Neural cell (in vitro differentiated cells): ENCODE measurements at regions not wholly inside any gene's neighbourhood (a gene's known extent, or its start where the extent isn't known, plus 50 kb on each side); places are given as distances from the start of the nearest gene placed in this dataset.

Experiments
- POLR2AphosphoS5 ChIP-seq: IDR thresholded peaks from 2 replicates; pipeline ENCODE4 v1.6.1; 2012
- TF ChIP-seq, protein P1 (sequence below): fragments of 450-650 bp; IDR thresholded peaks from 2 replicates; pipeline ENCODE4 v1.5.1; 2014; ENCODE audit warnings: antibody characterized with exemption, mild to moderate bottlenecking, moderate library complexity; ENCODE audit not compliant: poor library complexity, severe bottlenecking

GRCh38 chr6:148076051-148076450 lies 266.6 kb upstream of the SASH1 start:
- TF ChIP-seq, protein P1, sequence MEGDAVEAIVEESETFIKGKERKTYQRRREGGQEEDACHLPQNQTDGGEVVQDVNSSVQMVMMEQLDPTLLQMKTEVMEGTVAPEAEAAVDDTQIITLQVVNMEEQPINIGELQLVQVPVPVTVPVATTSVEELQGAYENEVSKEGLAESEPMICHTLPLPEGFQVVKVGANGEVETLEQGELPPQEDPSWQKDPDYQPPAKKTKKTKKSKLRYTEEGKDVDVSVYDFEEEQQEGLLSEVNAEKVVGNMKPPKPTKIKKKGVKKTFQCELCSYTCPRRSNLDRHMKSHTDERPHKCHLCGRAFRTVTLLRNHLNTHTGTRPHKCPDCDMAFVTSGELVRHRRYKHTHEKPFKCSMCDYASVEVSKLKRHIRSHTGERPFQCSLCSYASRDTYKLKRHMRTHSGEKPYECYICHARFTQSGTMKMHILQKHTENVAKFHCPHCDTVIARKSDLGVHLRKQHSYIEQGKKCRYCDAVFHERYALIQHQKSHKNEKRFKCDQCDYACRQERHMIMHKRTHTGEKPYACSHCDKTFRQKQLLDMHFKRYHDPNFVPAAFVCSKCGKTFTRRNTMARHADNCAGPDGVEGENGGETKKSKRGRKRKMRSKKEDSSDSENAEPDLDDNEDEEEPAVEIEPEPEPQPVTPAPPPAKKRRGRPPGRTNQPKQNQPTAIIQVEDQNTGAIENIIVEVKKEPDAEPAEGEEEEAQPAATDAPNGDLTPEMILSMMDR: no peak
- no peak for TF ChIP-seq POLR2AphosphoS5
